HG03103 (cell line): ENCODE measurements at regions not wholly inside any gene's neighbourhood (a gene's known extent, or its start where the extent isn't known, plus 50 kb on each side); places are given as distances from the start of the nearest gene placed in this dataset.
"Not testable (repeated sequence)": the region's sequence is repeated elsewhere in the genome, so short reads cannot be mapped to it uniquely, and the experiment has no call there.

Experiments used
- ATAC-seq: cut with Tn5 transposase; IDR thresholded peaks from one replicate; pipeline ENCODE4 v1.9.1; 2021; ENCODE audit warnings: low read depth; ENCODE audit not compliant: unreplicated experiment

DNA sequence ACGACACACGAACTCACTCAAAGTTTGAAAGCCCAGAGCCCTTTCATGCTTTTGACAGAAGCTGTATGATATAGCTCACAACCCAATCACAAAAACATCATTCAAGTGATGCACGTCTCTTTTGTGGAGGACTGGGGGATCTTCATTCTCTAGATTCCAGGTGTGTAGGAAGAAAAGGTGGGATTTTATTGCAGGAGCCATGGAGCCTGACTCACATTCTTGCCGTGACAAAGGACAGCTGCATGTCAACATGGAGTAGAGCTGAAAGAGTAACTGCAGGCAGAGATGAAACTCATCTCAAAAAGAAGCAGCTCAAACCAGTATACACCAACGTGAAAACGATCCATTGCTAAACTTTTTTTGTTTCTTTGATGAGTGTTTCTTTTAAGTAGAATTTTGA is 50.9 kb upstream of the PDE1A start:
- no peak for ATAC-seq

DNA sequence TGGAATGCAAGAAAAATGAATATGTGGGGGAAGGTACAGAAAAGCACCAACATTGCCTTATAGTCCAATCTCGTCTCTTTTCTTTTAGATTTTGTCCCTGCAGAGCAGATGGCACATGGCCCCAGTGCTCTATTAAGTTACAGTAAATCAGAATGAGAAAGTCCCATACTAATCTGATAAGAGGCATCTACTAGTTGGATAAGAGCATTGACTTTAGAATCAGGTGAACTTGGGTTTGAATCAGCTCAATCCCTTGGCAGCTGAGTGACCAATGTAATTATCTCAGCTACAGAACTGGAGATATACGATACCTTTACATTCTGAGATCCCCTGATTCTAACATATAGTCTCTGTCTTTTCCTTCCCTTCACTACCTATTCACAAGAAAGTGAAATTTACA is 54.8 kb upstream of the PDE1A start:
- no peak for ATAC-seq

DNA sequence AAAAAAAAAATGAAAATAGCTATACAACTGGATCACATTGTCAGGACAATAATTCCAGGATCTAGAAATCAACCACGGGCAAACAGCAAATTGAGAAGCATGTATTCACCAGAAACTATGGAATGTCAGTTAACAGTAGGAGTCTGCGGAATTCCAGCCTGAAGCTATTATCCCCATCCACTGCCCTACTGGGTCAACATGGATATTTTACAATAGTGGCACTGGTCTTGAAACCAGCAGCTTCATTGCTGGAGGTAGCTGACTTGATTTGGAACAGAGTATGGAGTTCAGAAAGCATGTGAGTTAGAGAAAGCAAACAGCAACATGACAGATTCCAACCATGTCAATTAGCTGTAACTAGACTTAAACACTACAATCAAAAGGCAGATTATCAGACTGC is 55.7 kb upstream of the PDE1A start:
- no peak for ATAC-seq

DNA sequence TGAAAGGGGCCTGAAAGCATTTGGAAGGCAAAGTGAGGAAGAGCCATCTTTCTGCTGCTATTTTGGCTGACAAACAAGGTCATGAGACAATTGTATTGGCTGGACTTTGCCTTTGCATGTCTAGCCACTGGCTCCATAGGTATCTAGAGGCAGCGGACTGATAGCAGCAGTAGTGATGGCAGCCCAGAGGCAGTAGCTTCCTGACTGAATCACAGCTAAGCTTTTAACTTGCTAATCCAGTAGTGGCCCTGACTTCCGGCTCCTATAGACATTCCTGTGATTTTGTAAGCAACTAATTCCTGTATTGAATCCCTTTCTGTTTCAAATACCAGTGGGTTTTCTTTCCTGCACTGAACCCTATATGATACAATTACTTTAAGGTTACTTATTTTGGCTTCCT is 69.8 kb upstream of the PDE1A start:
- no peak for ATAC-seq

- ATAC-seq = no peak
Observed at GRCh38 chr2:182499706-182500470, 73.1 kb upstream of the PDE1A start.

GRCh38 chr2:182503886-182504285 is 77.0 kb upstream of the PDE1A start:
- no peak for ATAC-seq

GRCh38 chr2:182504903-182505302 is 78.1 kb upstream of the PDE1A start:
- ATAC-seq = no peak

GRCh38 chr2:182506606-182507005 is 79.8 kb upstream of the PDE1A start:
- ATAC-seq = no peak

DNA sequence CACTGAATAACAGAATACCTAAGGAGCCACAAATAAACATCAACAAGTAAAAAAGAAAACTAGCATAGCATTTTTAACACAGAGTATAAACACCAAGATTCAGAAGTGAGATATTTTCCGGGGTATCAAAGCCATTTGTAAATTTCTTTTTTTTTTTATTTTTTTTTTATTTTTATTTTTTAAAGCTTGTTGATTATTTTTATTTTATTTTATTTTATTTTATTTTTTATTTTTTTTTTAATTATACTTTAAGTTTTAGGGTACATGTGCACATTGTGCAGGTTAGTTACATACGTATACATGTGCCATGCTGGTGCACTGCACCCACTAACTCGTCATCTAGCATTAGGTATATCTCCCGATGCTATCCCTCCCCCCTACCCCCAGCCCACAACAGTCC is 81.7 kb upstream of the PDE1A start:
- ATAC-seq = not testable (repeated sequence)

DNA sequence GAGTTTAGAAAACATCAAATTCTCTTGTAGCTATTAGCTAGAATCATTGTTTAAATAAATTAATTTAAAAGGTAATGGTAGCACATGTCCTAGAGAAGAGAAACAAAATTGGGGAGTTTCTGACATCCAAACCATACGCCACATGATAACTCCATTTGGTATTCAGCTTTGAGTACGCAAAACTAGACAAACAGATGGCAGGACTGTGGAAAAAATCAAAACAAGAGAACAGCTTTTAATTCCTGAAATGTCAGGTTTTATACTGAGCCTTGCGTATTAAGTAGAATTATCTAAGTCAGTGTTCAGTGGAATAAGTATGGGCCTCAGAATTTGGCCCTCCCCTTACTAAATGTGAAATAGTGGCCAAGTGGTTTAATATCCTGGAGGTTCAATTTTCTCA is 82.4 kb upstream of the PDE1A start:
- no peak for ATAC-seq

DNA sequence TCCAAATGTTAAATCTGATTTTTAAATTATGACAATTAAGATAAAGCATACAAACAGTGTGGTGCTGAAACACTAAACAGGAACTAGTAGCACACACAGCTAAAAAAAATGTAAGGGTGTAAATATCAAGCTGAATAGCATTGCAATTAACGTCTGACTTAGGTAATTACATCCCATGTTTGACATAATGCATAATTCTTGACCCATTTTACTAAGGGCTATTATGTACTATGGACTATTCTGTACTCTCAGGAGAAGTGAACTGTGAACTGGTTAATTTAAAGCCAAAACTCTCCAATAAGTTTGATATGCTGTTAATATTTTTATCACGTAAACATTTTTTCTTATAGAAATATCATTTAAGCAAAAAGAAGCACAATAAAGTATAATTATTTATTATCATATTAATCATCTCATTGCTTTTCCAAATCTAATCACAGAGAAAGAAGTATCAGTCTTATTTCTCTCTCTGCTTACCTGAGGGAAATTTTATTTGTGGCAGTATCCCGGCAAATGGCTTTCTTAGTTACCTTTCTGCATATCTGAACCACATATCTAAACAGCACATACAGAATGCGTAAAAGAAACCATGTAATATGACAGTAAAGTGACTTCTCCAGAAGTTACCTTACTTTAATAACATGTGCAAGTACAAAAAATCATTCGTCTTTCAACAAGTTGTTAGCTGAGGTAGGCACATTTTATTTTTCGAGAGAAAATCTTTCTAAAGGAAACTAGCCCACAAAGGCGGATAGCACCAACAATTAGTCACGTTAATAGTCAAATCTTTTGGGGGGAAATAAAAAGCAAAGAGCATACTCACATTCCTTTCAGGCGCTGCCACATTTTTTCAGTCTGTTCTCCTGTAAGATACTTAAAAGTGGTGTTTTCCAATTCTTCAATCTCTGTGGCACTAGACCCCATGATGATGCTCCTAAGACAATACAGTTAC is 94.9 kb upstream of the PDE1A start:
- no peak for ATAC-seq

GRCh38 chr2:182522405-182522896 is 95.6 kb upstream of the PDE1A start:
- no peak for ATAC-seq

DNA sequence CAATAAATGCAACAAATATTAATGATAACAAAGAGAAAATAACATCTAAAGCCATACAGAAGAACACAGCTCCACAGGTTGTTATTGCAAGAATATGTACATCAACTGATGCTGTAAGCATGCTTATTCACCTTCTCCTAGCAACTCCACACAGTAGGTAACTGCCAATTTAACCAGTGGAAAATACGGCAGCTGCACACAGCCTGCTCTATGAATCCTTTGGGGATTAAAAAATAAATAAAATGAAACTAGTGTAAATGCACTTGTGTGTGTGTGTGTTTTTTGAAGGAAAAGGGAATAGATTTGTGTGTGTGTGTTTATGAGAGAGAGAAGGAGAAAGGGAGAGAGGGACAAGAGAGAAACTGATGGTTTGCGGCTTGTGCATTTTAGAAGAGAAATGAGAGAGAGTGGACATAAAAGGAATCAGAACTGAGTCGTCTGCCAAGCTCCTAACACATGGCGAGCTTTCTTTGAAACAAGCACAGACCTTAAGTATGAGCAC is 96.2 kb upstream of the PDE1A start:
- ATAC-seq = no peak

DNA sequence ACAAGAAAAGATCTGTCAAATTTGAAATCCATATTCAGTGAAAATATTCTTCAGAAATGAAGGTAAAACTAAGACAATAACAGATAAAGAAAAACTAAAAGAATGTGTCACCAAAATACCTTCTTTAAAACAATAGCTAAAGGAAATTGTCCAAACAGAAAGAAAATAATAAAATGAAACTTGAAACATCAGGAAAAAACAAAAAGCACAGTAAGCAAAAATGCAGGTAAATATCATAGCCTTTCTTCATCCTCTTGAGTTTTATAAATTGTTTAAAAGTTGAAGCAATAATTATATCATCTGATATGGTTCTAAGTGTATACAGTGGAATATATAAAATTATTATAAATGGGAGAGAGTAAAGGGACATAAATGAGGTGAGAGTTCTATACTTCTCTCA is 103.8 kb upstream of the PDE1A start:
- no peak for ATAC-seq

DNA sequence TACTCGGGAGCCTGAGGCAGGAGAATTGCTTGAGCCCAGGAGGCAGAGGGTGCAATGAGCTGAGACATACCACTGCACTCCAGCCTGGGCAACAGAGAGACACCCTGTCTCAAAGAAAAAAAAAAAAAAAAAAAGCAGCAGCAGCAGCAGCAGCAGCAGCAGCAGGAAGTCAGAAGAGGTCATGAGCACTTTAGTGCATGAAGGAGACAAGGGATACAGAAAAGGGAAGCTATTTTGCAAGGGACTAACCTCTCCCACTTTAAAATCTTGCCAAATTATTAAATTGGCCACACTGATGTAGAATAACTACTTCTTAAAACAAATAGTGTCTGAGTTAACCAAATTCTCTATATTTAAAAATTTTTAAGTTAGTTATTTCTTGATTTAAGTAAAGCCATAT is 113.4 kb upstream of the PDE1A start:
- no peak for ATAC-seq

GRCh38 chr2:182541268-182541667 is 114.4 kb upstream of the PDE1A start:
- peak; percentile 70 for ATAC-seq

GRCh38 chr2:182542501-182543258 is 115.8 kb upstream of the PDE1A start:
- ATAC-seq = no peak

- no peak for ATAC-seq
Observed at GRCh38 chr2:182543741-182544525, 117.1 kb upstream of the PDE1A start.

DNA sequence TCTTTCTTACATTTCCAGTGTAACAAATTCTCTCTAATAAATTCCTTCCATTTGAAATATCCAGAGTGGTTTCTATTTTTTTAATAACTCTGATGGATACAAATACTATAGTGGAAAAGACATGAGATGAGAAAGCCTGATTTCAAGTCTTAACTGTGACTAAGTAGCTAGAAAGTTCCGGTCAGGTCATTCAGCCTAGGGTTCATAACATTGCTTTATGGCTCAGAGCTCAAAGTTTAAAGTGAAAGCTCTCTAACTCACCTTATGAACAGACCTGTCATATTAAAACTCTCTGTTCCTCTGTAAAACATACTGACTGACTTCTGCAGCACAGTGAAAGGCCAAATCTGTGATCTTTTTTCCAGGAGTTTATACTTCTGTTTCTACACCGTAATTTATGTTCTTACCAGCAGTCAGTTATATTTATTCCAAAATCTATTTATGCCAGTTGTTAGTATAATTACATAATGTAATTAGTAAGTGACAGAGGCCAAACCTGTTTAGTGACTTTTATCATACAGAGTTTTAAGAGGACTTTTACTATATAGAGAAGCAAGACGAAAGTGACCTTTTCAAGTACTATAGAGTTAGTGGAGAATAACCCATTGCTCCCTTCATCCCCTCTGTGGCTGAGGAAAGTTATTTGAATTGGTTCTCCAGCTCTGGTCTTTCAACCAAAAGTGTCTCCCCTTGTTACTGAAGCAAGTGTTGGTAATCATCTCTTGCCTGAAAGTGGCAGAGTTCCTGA is 118.8 kb upstream of the PDE1A start:
- peak; percentile 43 for ATAC-seq
